HEK293 (cell line): ENCODE measurements at regions not wholly inside any gene's neighbourhood (a gene's known extent, or its start where the extent isn't known, plus 50 kb on each side); places are given as distances from the start of the nearest gene placed in this dataset.
"Not testable (repeated sequence)": the region's sequence is repeated elsewhere in the genome, so short reads cannot be mapped to it uniquely, and the experiment has no call there.

ENCODE experiments used
- ZNF2 ChIP-seq: fragments of 450-650 bp; formaldehyde crosslinking; IDR thresholded peaks from 2 replicates; pipeline ENCODE4 v1.5.1; 2016; ENCODE audit warnings: missing biosample characterization, missing genetic modification characterization
- ZNF23 ChIP-seq: fragments of 450-650 bp; formaldehyde crosslinking; IDR thresholded peaks from 2 replicates; pipeline ENCODE4 v1.5.1; 2016; ENCODE audit warnings: missing biosample characterization, missing genetic modification characterization, borderline replicate concordance
- ZNF350 ChIP-seq: fragments of 450-650 bp; formaldehyde crosslinking; IDR thresholded peaks from 2 replicates; pipeline ENCODE4 v1.5.0; 2017; ENCODE audit warnings: missing biosample characterization, mild to moderate bottlenecking, missing genetic modification characterization
- ZNF830 ChIP-seq: fragments of 450-650 bp; IDR thresholded peaks from 2 replicates; pipeline ENCODE4 v1.5.0; 2018; ENCODE audit warnings: missing biosample characterization, missing genetic modification characterization, low read depth, mild to moderate bottlenecking, moderate library complexity
- TF ChIP-seq, protein P1 (sequence below): fragments of 450-650 bp; IDR thresholded peaks from 2 replicates; pipeline ENCODE4 v1.5.1; 2018; ENCODE audit warnings: missing biosample characterization, mild to moderate bottlenecking, missing genetic modification characterization

DNA sequence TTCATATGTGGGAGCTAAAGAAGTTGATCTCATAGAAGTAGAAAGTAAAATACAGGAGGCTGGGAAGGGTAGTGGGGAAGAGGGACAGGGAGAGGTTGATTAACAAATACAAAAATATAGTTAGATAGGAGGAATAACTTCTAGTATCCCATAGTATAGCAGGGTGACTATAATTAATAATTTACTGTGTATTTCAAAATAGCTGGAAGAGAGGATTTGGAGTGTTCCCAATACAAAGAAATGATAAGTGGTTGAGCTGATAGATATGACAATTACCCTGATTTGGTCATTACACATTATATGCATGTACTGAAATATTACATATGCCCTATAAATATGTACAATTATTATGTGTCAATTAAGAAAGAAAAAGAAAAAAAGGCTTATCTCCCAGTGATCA is 73.5 kb upstream of the CDC42EP3 start:
- not testable (repeated sequence) for TF ChIP-seq ZNF350 (tag by site-specific recombination); ZNF830; ZNF23 (tag by site-specific recombination); ZNF2
- TF ChIP-seq, protein P1, sequence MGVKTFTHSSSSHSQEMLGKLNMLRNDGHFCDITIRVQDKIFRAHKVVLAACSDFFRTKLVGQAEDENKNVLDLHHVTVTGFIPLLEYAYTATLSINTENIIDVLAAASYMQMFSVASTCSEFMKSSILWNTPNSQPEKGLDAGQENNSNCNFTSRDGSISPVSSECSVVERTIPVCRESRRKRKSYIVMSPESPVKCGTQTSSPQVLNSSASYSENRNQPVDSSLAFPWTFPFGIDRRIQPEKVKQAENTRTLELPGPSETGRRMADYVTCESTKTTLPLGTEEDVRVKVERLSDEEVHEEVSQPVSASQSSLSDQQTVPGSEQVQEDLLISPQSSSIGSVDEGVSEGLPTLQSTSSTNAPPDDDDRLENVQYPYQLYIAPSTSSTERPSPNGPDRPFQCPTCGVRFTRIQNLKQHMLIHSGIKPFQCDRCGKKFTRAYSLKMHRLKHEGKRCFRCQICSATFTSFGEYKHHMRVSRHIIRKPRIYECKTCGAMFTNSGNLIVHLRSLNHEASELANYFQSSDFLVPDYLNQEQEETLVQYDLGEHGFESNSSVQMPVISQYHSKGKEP (tag by site-specific recombination), result not testable (repeated sequence)
